ENCODE measurements at regions not wholly inside any gene's neighbourhood (a gene's known extent, or its start where the extent isn't known, plus 50 kb on each side); places are given as distances from the start of the nearest gene placed in this dataset.

- Histone ChIP-seq H3K4me2 (ENCODE audit: insufficient read depth, low read length) (no peak overlapping the region), H3K79me2 (ENCODE audit: control insufficient read depth, insufficient read depth, low read length) (no peaks in the 10 kb centered on the region), H2AFZ (ENCODE audit: low read depth, low read length) (no peak overlapping the region), H3K9me3 (replicated peaks; ENCODE audit: control insufficient read depth, insufficient read depth, low read length) (no peaks in the 10 kb centered on the region), H3K27me3 (ENCODE audit: control insufficient read depth in 2 of 2, insufficient read depth in 2 of 2, low read length in 2 of 2) (no peaks in the 10 kb centered on the region), H3K9ac (replicated peaks; ENCODE audit: extremely low read depth, insufficient read depth, low read length) (no peak overlapping the region), H3K27ac (ENCODE audit: insufficient read depth, low read depth, low read length) (no peak overlapping the region), H3K4me3 (replicated peaks in 1 of 3; ENCODE audit: insufficient read depth in 1 of 3, low read depth in 1 of 3, low read length in 3 of 3) (no peak overlapping the region), H4K20me1 (replicated peaks; ENCODE audit: control insufficient read depth, extremely low read depth, insufficient read depth, low read length) (no peaks in the 10 kb centered on the region), H3K4me1 (ENCODE audit: control insufficient read depth, extremely low read depth, insufficient read depth, low read length) (peaks cover 16% of the 10 kb centered on the region), H3K36me3 (ENCODE audit: control insufficient read depth in 2 of 2, extremely low read depth in 1 of 2, insufficient read depth in 2 of 2, low read length in 2 of 2) (no peaks in the 10 kb centered on the region), H3K9me1 (replicated peaks; ENCODE audit: control insufficient read depth, extremely low read depth, insufficient read depth, low read length) (no peaks in the 10 kb centered on the region)
- FAIRE-seq (no peak), DNase-seq (ENCODE audit: low read depth, low spot score) (no peak)
- ChIA-PET CTCF (no interaction called here), POLR2A (no interaction called here)
- dilution Hi-C loops (cut with MboI; ENCODE audit: extremely low pct_ligation_motif_present, low sequenced_read_pairs) (no loop called here), intact Hi-C loops (cut with micrococcal nuclease) (no loop called here)
- no peak for TF ChIP-seq EZH2 (IDR thresholded peaks at IDR 0.05; ENCODE audit: borderline replicate concordance, low read depth, low read length, severe bottlenecking)
- no peak for TF ChIP-seq GATA2 (IDR thresholded peaks at IDR 0.05; ENCODE audit: insufficient read depth, insufficient read length, low read depth, low read length)
- TF ChIP-seq MYC (IDR thresholded peaks at IDR 0.05; ENCODE audit: low read depth, low read length): no peak
- TF ChIP-seq JUN (IDR thresholded peaks at IDR 0.05; ENCODE audit: borderline replicate concordance, insufficient read depth, insufficient read length, low read depth): no peak
- TF ChIP-seq FOS (IDR thresholded peaks at IDR 0.05; ENCODE audit: borderline replicate concordance, insufficient read depth, low read length): no peak
- TF ChIP-seq POLR2AphosphoS5 (IDR thresholded peaks at IDR 0.05; ENCODE audit: insufficient read depth, low read depth, low read length): no peak
- no TSS peak for BruUV-seq (replicated peaks)
These were observed 114.4 kb upstream of the SVIL start for GRCh38 chr10:29749150-29749549.

- FAIRE-seq: no peak
- CTCF ChIA-PET: no interaction called here
- TF ChIP-seq POLR2A (IDR thresholded peaks at IDR 0.05; ENCODE audit: low read depth, low read length) (no peak), JUN (IDR thresholded peaks at IDR 0.05; ENCODE audit: borderline replicate concordance, insufficient read depth, insufficient read length, low read depth) (no peak), MYC (IDR thresholded peaks at IDR 0.05; ENCODE audit: low read depth, low read length) (no peak), FOS (IDR thresholded peaks at IDR 0.05; ENCODE audit: borderline replicate concordance, insufficient read depth, low read length) (no peak), GATA2 (IDR thresholded peaks at IDR 0.05; ENCODE audit: insufficient read depth, insufficient read length, low read depth, low read length) (no peak), POLR2AphosphoS5 (IDR thresholded peaks at IDR 0.05; ENCODE audit: insufficient read depth, low read depth, low read length) (no peak), EZH2 (IDR thresholded peaks at IDR 0.05; ENCODE audit: borderline replicate concordance, low read depth, low read length, severe bottlenecking) (no peak)
- TF ChIP-seq, protein P1, sequence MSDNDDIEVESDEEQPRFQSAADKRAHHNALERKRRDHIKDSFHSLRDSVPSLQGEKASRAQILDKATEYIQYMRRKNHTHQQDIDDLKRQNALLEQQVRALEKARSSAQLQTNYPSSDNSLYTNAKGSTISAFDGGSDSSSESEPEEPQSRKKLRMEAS (IDR thresholded peaks at IDR 0.05; ENCODE audit: insufficient read depth, insufficient read length): no peak
- TF ChIP-seq, protein P2, sequence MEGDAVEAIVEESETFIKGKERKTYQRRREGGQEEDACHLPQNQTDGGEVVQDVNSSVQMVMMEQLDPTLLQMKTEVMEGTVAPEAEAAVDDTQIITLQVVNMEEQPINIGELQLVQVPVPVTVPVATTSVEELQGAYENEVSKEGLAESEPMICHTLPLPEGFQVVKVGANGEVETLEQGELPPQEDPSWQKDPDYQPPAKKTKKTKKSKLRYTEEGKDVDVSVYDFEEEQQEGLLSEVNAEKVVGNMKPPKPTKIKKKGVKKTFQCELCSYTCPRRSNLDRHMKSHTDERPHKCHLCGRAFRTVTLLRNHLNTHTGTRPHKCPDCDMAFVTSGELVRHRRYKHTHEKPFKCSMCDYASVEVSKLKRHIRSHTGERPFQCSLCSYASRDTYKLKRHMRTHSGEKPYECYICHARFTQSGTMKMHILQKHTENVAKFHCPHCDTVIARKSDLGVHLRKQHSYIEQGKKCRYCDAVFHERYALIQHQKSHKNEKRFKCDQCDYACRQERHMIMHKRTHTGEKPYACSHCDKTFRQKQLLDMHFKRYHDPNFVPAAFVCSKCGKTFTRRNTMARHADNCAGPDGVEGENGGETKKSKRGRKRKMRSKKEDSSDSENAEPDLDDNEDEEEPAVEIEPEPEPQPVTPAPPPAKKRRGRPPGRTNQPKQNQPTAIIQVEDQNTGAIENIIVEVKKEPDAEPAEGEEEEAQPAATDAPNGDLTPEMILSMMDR (IDR thresholded peaks at IDR 0.05; ENCODE audit: extremely low read depth in 1 of 2, insufficient read depth in 1 of 2, low read depth in 1 of 2, low read length in 2 of 2): no peak
- no peak for DNase-seq (ENCODE audit: low read depth, low spot score)
- Histone ChIP-seq H3K4me2 (ENCODE audit: insufficient read depth, low read length) (no peak overlapping the region), H3K27me3 (ENCODE audit: control insufficient read depth in 2 of 2, insufficient read depth in 2 of 2, low read length in 2 of 2) (no peaks in the 10 kb centered on the region), H3K9ac (replicated peaks; ENCODE audit: extremely low read depth, insufficient read depth, low read length) (no peak overlapping the region), H3K9me1 (replicated peaks; ENCODE audit: control insufficient read depth, extremely low read depth, insufficient read depth, low read length) (no peaks in the 10 kb centered on the region), H3K9me3 (replicated peaks; ENCODE audit: control insufficient read depth, insufficient read depth, low read length) (no peaks in the 10 kb centered on the region), H3K36me3 (ENCODE audit: control insufficient read depth in 2 of 2, extremely low read depth in 1 of 2, insufficient read depth in 2 of 2, low read length in 2 of 2) (no peaks in the 10 kb centered on the region), H3K79me2 (ENCODE audit: control insufficient read depth, insufficient read depth, low read length) (no peaks in the 10 kb centered on the region), H4K20me1 (replicated peaks; ENCODE audit: control insufficient read depth, extremely low read depth, insufficient read depth, low read length) (no peaks in the 10 kb centered on the region), H3K27ac (ENCODE audit: insufficient read depth, low read depth, low read length) (no peak overlapping the region), H3K4me1 (ENCODE audit: control insufficient read depth, extremely low read depth, insufficient read depth, low read length) (peaks cover 16% of the 10 kb centered on the region), H3K4me3 (replicated peaks in 1 of 3; ENCODE audit: insufficient read depth in 1 of 3, low read depth in 1 of 3, low read length in 3 of 3) (no peak overlapping the region), H2AFZ (ENCODE audit: low read depth, low read length) (no peak overlapping the region)
- intact Hi-C loops (cut with micrococcal nuclease): no loop called here
- no TSS peak for BruUV-seq (replicated peaks)
- dilution Hi-C loops (cut with MboI; ENCODE audit: extremely low pct_ligation_motif_present, low sequenced_read_pairs): no loop called here
- POLR2A ChIA-PET: no interaction called here
These were observed 113.4 kb upstream of the SVIL start for GRCh38 chr10:29748109-29748650.

Measured in endothelial cell of umbilical vein (primary cell).